PC-3 (cell line): ENCODE measurements at regions not wholly inside any gene's neighbourhood (a gene's known extent, or its start where the extent isn't known, plus 50 kb on each side); places are given as distances from the start of the nearest gene placed in this dataset.

Experiments used
- CTCF ChIP-seq: fragments of 300-600 bp; sonication (generic); conservative IDR thresholded peaks from 2 replicates; pipeline ENCODE4 v1.5.1; 2017; ENCODE audit warnings: antibody characterized with exemption, low read depth, mild to moderate bottlenecking, low read length
- EZH2 ChIP-seq: fragments of 300-600 bp; sonication (generic); IDR thresholded peaks from one replicate; pipeline ENCODE4 v1.6.1; 2017; ENCODE audit warnings: antibody characterized with exemption, mild to moderate bottlenecking, low read length; ENCODE audit not compliant: unreplicated experiment

GRCh38 chr18:65955747-65956146 is 204.9 kb downstream of the CDH7 start:
- TF ChIP-seq EZH2 = no peak
- no peak for TF ChIP-seq CTCF
